Panc1 (cell line): ENCODE measurements at regions not wholly inside any gene's neighbourhood (a gene's known extent, or its start where the extent isn't known, plus 50 kb on each side); places are given as distances from the start of the nearest gene placed in this dataset.

ENCODE experiments used
- ATAC-seq: fragments of 200-7000 bp; cut with Tn5 transposase; 2 replicates; pipeline ENCODE4 v1.9.1; 2020; ENCODE audit warnings: mild to moderate bottlenecking, moderate library complexity
- BruUV-seq: library from RNA; stranded (reverse); fragments of 400-500 nt; replicated peaks from 2 replicates; lab custom pipeline; 2021; lab: Mats Ljungman, UMichigan
- CTCF ChIA-PET: fragments of 300-600 bp; sonication (Branson Sonifier 250); formaldehyde crosslinking; loops from one replicate; lab custom pipeline; 2022; ENCODE audit warnings: antibody characterized with exemption; lab: Charles Lee
- POLR2A ChIA-PET: fragments of 300-600 bp; sonication (Branson Sonifier 250); formaldehyde crosslinking; loops from one replicate; lab custom pipeline; 2022; ENCODE audit warnings: antibody characterized with exemption; lab: Charles Lee
- DNase-seq: peaks from one replicate; pipeline ENCODE4 v3.0.0-alpha.2; 2010; ENCODE audit warnings: low read depth, low spot score
- H3K27ac ChIP-seq: 2 replicates; pipeline ENCODE4 v1.5.1; 2011; ENCODE audit warnings: mild to moderate bottlenecking, low read length, inconsistent platforms
- H3K27me3 ChIP-seq: fragments of 200-500 bp; sonication (Bioruptor generic); 2 replicates; pipeline ENCODE4 v1.6.0; 2014; ENCODE audit warnings: low read length, inconsistent platforms; ENCODE audit not compliant: control insufficient read depth, insufficient read depth
- H3K36me3 ChIP-seq: fragments of 200-500 bp; sonication (Bioruptor generic); 2 replicates; pipeline ENCODE4 v1.5.1; 2014; ENCODE audit warnings: inconsistent platforms, mild to moderate bottlenecking, low read length, moderate library complexity; ENCODE audit not compliant: control insufficient read depth, insufficient read depth
- H3K4me1 ChIP-seq: 2 replicates; pipeline ENCODE4 v1.5.1; 2011; ENCODE audit warnings: inconsistent platforms, mild to moderate bottlenecking, low read length, moderate library complexity; ENCODE audit not compliant: control insufficient read depth, insufficient read depth
- H3K4me3 ChIP-seq, 2 experiments: 2 replicates each; pipeline ENCODE4 v1.5.1; 2011 to 2012; ENCODE audit warnings: low read depth in 2 of 2, low read length in 2 of 2, mild to moderate bottlenecking in 2 of 2, inconsistent platforms in 1 of 2, moderate library complexity in 1 of 2
- H3K9me3 ChIP-seq: fragments of 200-500 bp; sonication (Bioruptor generic); 2 replicates; pipeline ENCODE4 v1.5.1; 2014; ENCODE audit warnings: low read depth, mild to moderate bottlenecking, inconsistent platforms, low read length, moderate library complexity; ENCODE audit not compliant: control insufficient read depth, insufficient read depth
- POLR2AphosphoS5 ChIP-seq: IDR thresholded peaks from 2 replicates; pipeline ENCODE4 v1.6.1; 2012; ENCODE audit warnings: mild to moderate bottlenecking, low read depth, low read length, moderate library complexity
- SIN3A ChIP-seq: IDR thresholded peaks from 2 replicates; pipeline ENCODE4 v1.6.1; 2012; ENCODE audit warnings: low read depth, mild to moderate bottlenecking, low read length, moderate library complexity, borderline replicate concordance; ENCODE audit not compliant: insufficient read depth
- TCF7L2 ChIP-seq: IDR thresholded peaks from 2 replicates; pipeline ENCODE4 v1.6.1; 2011; ENCODE audit warnings: mild to moderate bottlenecking, low read depth, low read length, inconsistent platforms
- in situ Hi-C: cut with HindIII; loops from 2 replicates; pipeline ENCODE4 v1.10.0; 2016; ENCODE audit warnings: low sequenced_read_pairs, low pct_unique_long_range_greater_than_20kb
- intact Hi-C: fragments of 100-400 bp; cut with micrococcal nuclease; formaldehyde crosslinking; loops from one replicate; pipeline ENCODE4 v1.10.0; 2022; ENCODE audit not compliant: unreplicated experiment
- TF ChIP-seq, protein P1 (sequence below), 2 experiments: IDR thresholded peaks; 2 replicates each; pipeline ENCODE4 v1.6.1; 2011 to 2012; ENCODE audit warnings: low read depth in 2 of 2, control low read depth in 1 of 2, low read length in 1 of 2, mild to moderate bottlenecking in 1 of 2, moderate library complexity in 1 of 2; ENCODE audit not compliant: insufficient read depth in 1 of 2
- TF ChIP-seq, protein P2 (sequence below): fragments of 450-650 bp; IDR thresholded peaks from 2 replicates; pipeline ENCODE4 v1.5.1; 2017; ENCODE audit warnings: mild to moderate bottlenecking

- BruUV-seq, result no TSS peak
- no peaks in the 10 kb centered on the region for H3K27me3 ChIP-seq
- intact Hi-C loops, result no loop called here
- H3K36me3 ChIP-seq, result no peaks in the 10 kb centered on the region
- ATAC-seq (no peak), DNase-seq (no peak)
- POLR2A ChIA-PET, result interaction anchor here (0.6 kb wide), 1 partner anchor 1089 kb away, joined by 4 read pairs; no protein-coding TSS in a partner anchor
- TF ChIP-seq, protein P1, sequence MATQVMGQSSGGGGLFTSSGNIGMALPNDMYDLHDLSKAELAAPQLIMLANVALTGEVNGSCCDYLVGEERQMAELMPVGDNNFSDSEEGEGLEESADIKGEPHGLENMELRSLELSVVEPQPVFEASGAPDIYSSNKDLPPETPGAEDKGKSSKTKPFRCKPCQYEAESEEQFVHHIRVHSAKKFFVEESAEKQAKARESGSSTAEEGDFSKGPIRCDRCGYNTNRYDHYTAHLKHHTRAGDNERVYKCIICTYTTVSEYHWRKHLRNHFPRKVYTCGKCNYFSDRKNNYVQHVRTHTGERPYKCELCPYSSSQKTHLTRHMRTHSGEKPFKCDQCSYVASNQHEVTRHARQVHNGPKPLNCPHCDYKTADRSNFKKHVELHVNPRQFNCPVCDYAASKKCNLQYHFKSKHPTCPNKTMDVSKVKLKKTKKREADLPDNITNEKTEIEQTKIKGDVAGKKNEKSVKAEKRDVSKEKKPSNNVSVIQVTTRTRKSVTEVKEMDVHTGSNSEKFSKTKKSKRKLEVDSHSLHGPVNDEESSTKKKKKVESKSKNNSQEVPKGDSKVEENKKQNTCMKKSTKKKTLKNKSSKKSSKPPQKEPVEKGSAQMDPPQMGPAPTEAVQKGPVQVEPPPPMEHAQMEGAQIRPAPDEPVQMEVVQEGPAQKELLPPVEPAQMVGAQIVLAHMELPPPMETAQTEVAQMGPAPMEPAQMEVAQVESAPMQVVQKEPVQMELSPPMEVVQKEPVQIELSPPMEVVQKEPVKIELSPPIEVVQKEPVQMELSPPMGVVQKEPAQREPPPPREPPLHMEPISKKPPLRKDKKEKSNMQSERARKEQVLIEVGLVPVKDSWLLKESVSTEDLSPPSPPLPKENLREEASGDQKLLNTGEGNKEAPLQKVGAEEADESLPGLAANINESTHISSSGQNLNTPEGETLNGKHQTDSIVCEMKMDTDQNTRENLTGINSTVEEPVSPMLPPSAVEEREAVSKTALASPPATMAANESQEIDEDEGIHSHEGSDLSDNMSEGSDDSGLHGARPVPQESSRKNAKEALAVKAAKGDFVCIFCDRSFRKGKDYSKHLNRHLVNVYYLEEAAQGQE (IDR thresholded peaks at IDR 0.05; ENCODE audit: insufficient read depth in 1 of 2, low read depth in 2 of 2, low read length in 1 of 2), result no peak
- TF ChIP-seq POLR2AphosphoS5 (no peak), TCF7L2 (no peak), SIN3A (no peak)
- TF ChIP-seq, protein P2, sequence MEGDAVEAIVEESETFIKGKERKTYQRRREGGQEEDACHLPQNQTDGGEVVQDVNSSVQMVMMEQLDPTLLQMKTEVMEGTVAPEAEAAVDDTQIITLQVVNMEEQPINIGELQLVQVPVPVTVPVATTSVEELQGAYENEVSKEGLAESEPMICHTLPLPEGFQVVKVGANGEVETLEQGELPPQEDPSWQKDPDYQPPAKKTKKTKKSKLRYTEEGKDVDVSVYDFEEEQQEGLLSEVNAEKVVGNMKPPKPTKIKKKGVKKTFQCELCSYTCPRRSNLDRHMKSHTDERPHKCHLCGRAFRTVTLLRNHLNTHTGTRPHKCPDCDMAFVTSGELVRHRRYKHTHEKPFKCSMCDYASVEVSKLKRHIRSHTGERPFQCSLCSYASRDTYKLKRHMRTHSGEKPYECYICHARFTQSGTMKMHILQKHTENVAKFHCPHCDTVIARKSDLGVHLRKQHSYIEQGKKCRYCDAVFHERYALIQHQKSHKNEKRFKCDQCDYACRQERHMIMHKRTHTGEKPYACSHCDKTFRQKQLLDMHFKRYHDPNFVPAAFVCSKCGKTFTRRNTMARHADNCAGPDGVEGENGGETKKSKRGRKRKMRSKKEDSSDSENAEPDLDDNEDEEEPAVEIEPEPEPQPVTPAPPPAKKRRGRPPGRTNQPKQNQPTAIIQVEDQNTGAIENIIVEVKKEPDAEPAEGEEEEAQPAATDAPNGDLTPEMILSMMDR, result no peak
- CTCF ChIA-PET, result no interaction called here
- H3K4me1 ChIP-seq, result no peaks in the 10 kb centered on the region
- in situ Hi-C loops, result no loop called here
- no peak overlapping the region for H3K4me3 ChIP-seq
- H3K9me3 ChIP-seq, result no peaks in the 10 kb centered on the region
- H3K27ac ChIP-seq, result no peak overlapping the region
These were observed 440.3 kb upstream of the RGS6 start for GRCh38 chr14:71491931-71492330.

DNA sequence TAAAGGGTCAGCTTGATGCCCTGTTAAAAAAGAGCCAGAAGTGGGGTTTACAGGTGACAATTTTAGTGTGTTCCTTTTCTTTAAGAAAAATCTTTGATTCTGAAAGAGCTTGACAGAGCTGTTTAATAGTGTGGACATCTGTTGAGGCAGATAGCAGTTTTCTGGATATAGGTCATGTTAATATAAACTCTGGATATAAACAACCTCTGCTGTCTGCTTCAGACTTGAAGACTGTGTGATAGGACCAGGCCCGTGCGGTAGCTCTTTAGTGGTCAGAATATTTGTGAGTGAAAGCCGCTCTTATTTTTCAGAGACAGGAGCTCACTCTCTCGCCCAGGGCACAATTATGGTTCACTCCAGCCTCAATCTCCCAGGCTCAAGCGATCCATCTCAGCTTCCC is 439.9 kb upstream of the RGS6 start:
- ChIA-PET POLR2A (interaction anchor here (0.6 kb wide), 1 partner anchor 1090 kb away, joined by 4 read pairs; no protein-coding TSS in a partner anchor), CTCF (no interaction called here)
- Histone ChIP-seq H3K9me3 (no peaks in the 10 kb centered on the region), H3K27me3 (no peaks in the 10 kb centered on the region), H3K36me3 (no peaks in the 10 kb centered on the region), H3K27ac (no peak overlapping the region), H3K4me1 (no peaks in the 10 kb centered on the region), H3K4me3 (no peak overlapping the region)
- intact Hi-C loops, result no loop called here
- no peak for ATAC-seq
- TF ChIP-seq POLR2AphosphoS5, result no peak
- no peak for TF ChIP-seq TCF7L2
- no peak for TF ChIP-seq SIN3A
- TF ChIP-seq, protein P2, result no peak
- TF ChIP-seq, protein P1 (IDR thresholded peaks at IDR 0.05; ENCODE audit: insufficient read depth in 1 of 2, low read depth in 2 of 2, low read length in 1 of 2), result no peak
- BruUV-seq, result no TSS peak
- DNase-seq, result no peak
- in situ Hi-C loops, result no loop called here
